ENCODE measurements at regions not wholly inside any gene's neighbourhood (a gene's known extent, or its start where the extent isn't known, plus 50 kb on each side); places are given as distances from the start of the nearest gene placed in this dataset.

DNA sequence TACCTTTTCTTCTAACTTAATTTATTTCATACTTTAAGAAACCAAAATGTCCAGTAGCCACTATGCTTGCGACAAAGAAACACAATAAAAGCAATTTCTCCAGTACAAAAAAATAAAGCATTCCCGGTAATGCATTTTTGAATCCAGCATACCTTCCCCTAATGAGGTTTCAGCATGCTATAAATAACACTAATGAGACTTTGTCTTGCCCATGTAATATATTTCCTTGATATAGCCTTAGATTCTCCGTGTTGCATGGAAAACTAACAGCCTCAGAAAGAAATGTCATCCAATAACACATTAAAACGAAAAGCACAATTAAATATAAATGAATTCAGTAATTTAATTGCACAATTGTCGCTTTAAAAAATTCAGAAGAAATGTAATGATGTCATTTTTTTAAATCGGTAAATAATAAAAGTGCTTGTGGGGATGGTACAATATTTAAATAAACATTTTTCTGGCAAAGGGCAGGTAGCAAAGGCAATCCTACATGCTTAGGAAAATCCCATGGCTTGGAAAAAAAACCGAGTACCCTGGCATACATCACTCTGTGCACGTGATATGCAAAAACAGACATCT, 225.2 kb upstream of the PPARGC1A start:
- TF ChIP-seq CTCF (IDR thresholded peaks at IDR 0.05 in 2 of 3, conservative IDR thresholded peaks at IDR 0.05 in 1 of 3; ENCODE audit: insufficient read depth in 2 of 3, low read depth in 1 of 3, low read length in 3 of 3) (no peak), GTF2B (IDR thresholded peaks at IDR 0.05; ENCODE audit: extremely low read depth, insufficient read length) (no peak)
